Nephron progenitor cell (in vitro differentiated cells): ENCODE measurements at regions not wholly inside any gene's neighbourhood (a gene's known extent, or its start where the extent isn't known, plus 50 kb on each side); places are given as distances from the start of the nearest gene placed in this dataset.

Experiments
- DNase-seq: peaks from one replicate; pipeline ENCODE4 v3.0.0; 2021
- H3K27ac Mint-ChIP-seq: 2 replicates; pipeline ENCODE4 v1.8.0; 2021; ENCODE audit warnings: mild to moderate bottlenecking, moderate library complexity, mixed read lengths
- H3K27me3 Mint-ChIP-seq: 2 replicates; pipeline ENCODE4 v1.8.0; 2021; ENCODE audit warnings: mild to moderate bottlenecking, low read depth, mixed read lengths; ENCODE audit not compliant: poor library complexity
- H3K36me3 Mint-ChIP-seq: 2 replicates; pipeline ENCODE4 v1.8.0; 2021; ENCODE audit warnings: low read depth, mixed read lengths
- H3K4me1 Mint-ChIP-seq: 2 replicates; pipeline ENCODE4 v1.8.0; 2021; ENCODE audit warnings: mixed read lengths
- H3K4me3 Mint-ChIP-seq: 2 replicates; pipeline ENCODE4 v1.8.0; 2021; ENCODE audit warnings: mild to moderate bottlenecking, moderate library complexity, mixed read lengths
- H3K9me3 Mint-ChIP-seq: 2 replicates; pipeline ENCODE4 v1.8.0; 2021; ENCODE audit warnings: mild to moderate bottlenecking, moderate library complexity, mixed read lengths
- CTCF ChIP-seq: fragments of 200-600 bp; sonication (generic); IDR thresholded peaks from 2 replicates; pipeline ENCODE4 v1.5.0; 2021; ENCODE audit warnings: antibody characterized with exemption

DNA sequence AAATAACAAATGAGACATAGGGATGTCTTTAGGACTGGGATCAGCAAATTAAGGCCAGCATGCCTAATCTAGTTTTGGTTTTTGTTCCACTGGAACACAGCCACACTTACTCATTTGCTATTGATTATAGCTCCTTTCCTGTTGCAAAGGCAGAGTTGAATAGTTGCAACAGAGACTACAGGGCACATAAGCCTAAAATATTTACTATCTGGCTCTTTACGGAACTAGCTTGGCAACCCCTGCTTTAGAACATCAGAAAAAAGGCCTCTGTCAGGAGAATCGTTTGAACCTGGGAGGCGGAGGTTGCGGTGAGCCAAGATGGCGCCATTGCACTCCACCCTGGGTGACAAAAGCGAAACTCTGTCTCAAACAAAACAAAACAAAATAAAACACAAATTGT lies 384.8 kb downstream of the ELAVL2 start:
- Mint-ChIP-seq H3K27ac (no peak overlapping the region), H3K27me3 (no peaks in the 10 kb centered on the region)

GRCh38 chr9:23444658-23445057 lies 381.4 kb downstream of the ELAVL2 start:
- H3K4me3 Mint-ChIP-seq: no peak overlapping the region
- peaks cover 5% of the 10 kb centered on the region for H3K4me1 Mint-ChIP-seq
- DNase-seq: no peak
- H3K27me3 Mint-ChIP-seq: no peaks in the 10 kb centered on the region
- no peak overlapping the region for H3K27ac Mint-ChIP-seq
- no peaks in the 10 kb centered on the region for H3K36me3 Mint-ChIP-seq
- no peak for TF ChIP-seq CTCF
- H3K9me3 Mint-ChIP-seq: no peaks in the 10 kb centered on the region

More for the DNA sequence above, 384.8 kb downstream of the ELAVL2 start:
- Mint-ChIP-seq H3K9me3 (no peaks in the 10 kb centered on the region), H3K4me1 (no peaks in the 10 kb centered on the region), H3K36me3 (no peaks in the 10 kb centered on the region), H3K4me3 (no peak overlapping the region)
- no peak for TF ChIP-seq CTCF
- DNase-seq: no peak

- Mint-ChIP-seq H3K36me3 (no peaks in the 10 kb centered on the region), H3K9me3 (no peaks in the 10 kb centered on the region), H3K27ac (no peak overlapping the region), H3K27me3 (no peaks in the 10 kb centered on the region), H3K4me1 (peaks cover 11% of the 10 kb centered on the region), H3K4me3 (no peak overlapping the region)
- DNase-seq: no peak
- no peak for TF ChIP-seq CTCF
These were observed 378.9 kb downstream of the ELAVL2 start for GRCh38 chr9:23447166-23447565.

DNA sequence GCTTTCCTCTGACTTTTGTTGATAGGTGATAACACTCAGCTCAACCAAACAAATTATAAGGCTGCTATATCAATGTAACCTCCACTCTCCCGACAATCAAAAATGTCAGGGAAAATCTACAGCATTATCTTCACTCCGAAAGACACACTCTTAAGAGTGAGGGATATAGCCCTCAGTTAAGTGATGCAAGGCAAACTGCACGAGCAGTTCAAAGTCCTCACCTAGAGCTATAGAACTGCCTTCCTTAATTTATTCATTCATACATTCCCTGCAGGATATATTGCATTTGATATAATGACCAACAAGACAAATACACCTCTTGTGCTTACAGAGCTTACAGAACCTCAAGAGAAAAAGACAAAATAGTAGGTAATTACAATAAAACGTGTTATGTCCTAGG lies 378.1 kb downstream of the ELAVL2 start:
- no peak for TF ChIP-seq CTCF
- no peaks in the 10 kb centered on the region for H3K9me3 Mint-ChIP-seq
- H3K4me3 Mint-ChIP-seq: no peak overlapping the region
- H3K27me3 Mint-ChIP-seq: no peaks in the 10 kb centered on the region
- H3K27ac Mint-ChIP-seq: no peak overlapping the region
- DNase-seq: no peak
- no peaks in the 10 kb centered on the region for H3K36me3 Mint-ChIP-seq
- H3K4me1 Mint-ChIP-seq: peaks cover 11% of the 10 kb centered on the region

GRCh38 chr9:23451802-23452418 lies 374.1 kb downstream of the ELAVL2 start:
- H3K4me3 Mint-ChIP-seq: no peak overlapping the region
- H3K4me1 Mint-ChIP-seq: peaks cover 13% of the 10 kb centered on the region
- no peaks in the 10 kb centered on the region for H3K27me3 Mint-ChIP-seq
- no peak overlapping the region for H3K27ac Mint-ChIP-seq
- DNase-seq: no peak
- TF ChIP-seq CTCF: no peak
- no peaks in the 10 kb centered on the region for H3K36me3 Mint-ChIP-seq
- peaks cover 2% of the 10 kb centered on the region for H3K9me3 Mint-ChIP-seq

DNA sequence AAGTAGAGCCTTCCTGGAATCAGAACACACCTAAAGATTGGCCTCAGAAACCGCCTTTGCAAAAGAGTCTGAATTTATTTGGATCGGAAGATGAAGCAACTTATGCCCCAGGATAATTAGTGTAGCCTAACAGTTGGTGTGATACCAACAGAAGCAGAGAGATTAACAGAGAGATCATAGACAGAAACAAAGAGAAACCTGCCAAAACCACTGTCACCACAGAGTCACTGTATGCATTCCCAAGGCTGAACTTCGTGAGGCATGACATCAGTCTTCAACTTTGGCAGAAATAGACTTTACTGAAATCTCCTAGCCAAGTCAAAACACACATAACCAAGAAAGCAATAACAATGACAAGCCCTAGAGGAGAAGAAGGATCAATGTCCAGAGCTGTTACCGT lies 361.8 kb downstream of the ELAVL2 start:
- no peak for TF ChIP-seq CTCF
- DNase-seq: no peak
- Mint-ChIP-seq H3K36me3 (no peaks in the 10 kb centered on the region), H3K27me3 (no peaks in the 10 kb centered on the region), H3K4me1 (no peaks in the 10 kb centered on the region), H3K4me3 (no peak overlapping the region), H3K27ac (no peak overlapping the region), H3K9me3 (no peaks in the 10 kb centered on the region)
